ENCODE measurements at regions not wholly inside any gene's neighbourhood (a gene's known extent, or its start where the extent isn't known, plus 50 kb on each side); places are given as distances from the start of the nearest gene placed in this dataset.
"Not testable (repeated sequence)": the region's sequence is repeated elsewhere in the genome, so short reads cannot be mapped to it uniquely, and the experiment has no call there.

DNA sequence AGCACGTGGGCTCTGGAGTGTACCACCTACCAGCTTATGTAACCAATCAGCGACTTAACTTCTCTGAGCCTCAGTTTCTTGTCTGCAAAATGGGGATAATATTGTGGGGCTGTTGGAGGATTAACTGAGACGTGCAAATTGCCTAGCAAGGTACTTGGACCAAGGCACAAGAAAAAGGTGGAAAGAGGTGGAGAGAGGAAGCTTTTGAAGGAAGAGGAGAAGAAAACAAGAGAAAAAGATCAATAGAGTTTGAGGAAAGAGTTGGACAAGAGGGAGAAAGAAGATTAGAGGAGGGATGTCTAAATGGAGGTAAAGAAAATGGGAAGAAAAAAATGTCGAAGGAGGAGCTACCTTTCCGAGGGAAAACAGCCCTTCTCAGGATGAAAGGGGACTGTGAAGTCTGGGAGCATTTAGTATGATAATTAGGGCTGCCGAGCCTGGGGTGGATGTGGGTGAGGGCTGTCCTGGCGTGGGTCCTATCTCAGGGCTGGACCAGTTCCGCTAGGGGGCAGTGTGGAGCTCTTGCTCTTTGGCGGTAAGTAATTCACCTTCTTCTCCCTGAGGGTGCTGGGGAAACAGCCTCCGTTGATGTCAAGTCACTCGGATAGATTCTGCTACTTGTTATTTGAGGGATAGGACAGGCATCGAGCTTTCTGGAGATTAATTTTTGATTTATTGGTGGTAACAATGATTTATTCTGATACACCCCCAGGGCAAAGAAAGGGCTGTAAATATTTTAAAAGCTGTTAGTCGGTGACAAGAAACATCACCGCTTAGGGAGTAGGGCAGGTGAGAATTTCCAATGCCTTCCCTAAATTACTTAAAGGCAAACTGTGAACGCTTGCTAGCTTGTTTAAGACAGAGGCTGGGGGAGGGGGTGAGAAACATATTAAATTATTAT lies 79.0 kb upstream of the NFASC start:
- peak; percentile 80 for DNase-seq
- Mint-ChIP-seq H3K27me3 (peaks cover 32% of the 10 kb centered on the region), H3K4me3 (no peak overlapping the region), H3K9me3 (no peaks in the 10 kb centered on the region), H3K27ac (no peak overlapping the region), H3K36me3 (ENCODE audit: low read depth) (no peaks in the 10 kb centered on the region), H3K4me1 (no peaks in the 10 kb centered on the region)
- ChIA-PET CTCF (interaction anchor here (0.7 to 5.0 kb wide), 30 partner anchors 8 to 298 kb away, joined by 3 to 100 read pairs (median 4); no protein-coding TSS in a partner anchor), POLR2A (interaction anchor here (1.1 kb wide), 1 partner anchor 16 kb away, joined by 3 read pairs; no protein-coding TSS in a partner anchor)

DNA sequence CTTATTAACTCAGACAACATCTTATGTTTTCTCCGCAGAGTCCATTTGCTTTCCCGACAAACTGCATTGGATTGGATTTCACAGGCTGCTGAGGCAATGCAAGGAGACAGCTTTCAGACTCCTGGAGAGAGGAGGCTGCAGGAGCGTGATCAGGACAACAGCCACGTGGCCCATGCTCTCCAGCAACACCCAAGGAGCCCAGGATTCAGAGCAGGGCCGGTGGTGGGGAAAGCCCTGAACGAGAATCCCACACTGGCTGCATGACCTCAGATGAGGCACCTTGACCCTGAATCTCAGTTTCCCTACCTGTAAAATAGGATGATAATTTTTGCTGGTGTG lies 78.3 kb upstream of the NFASC start:
- no peaks in the 10 kb centered on the region for H3K9me3 Mint-ChIP-seq
- no peak for DNase-seq
- no peak overlapping the region for H3K27ac Mint-ChIP-seq
- H3K4me1 Mint-ChIP-seq: no peaks in the 10 kb centered on the region
- peaks cover 28% of the 10 kb centered on the region for H3K27me3 Mint-ChIP-seq
- CTCF ChIA-PET: interaction anchor here (0.7 to 5.0 kb wide), 27 partner anchors 8 to 299 kb away, joined by 3 to 100 read pairs (median 4); no protein-coding TSS in a partner anchor
- no peaks in the 10 kb centered on the region for H3K36me3 Mint-ChIP-seq (ENCODE audit: low read depth)
- H3K4me3 Mint-ChIP-seq: no peak overlapping the region
- POLR2A ChIA-PET: interaction anchor here (1.1 kb wide), 1 partner anchor 15 kb away, joined by 3 read pairs; no protein-coding TSS in a partner anchor

DNA sequence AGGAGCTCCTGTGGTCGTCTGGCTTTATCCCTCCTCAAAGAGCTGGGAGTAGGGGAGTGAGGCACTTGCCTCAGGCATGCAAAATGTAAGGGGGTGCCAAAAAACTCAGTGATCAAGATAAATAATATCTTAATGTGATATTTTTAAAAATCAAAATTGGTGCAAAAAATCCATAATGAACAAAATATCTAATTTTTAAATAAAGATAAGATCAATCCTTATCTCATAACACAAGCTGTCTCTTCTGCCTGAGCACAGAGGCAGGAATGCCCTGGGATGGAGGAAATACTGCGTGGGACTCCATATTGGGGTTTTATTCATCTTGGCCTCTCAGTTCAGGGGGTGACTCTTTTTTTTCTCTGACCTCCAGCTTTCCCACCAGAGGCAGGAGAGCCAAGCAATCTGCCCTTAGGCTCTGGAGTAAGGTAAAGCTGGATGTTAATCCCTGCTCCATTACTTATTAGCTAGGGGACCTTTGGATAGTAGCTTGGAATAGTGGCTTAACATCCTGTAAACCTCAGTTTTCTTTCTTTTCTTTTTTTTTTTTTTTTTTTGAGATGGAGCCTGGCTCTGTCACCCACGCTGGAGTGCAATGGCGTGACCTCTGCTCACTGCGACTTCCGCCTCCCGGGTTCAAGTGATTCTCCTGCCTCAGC lies 77.3 kb upstream of the NFASC start:
- Mint-ChIP-seq H3K27me3 (peaks cover 24% of the 10 kb centered on the region), H3K4me3 (no peak overlapping the region), H3K36me3 (ENCODE audit: low read depth) (no peaks in the 10 kb centered on the region), H3K27ac (no peak overlapping the region), H3K4me1 (no peaks in the 10 kb centered on the region), H3K9me3 (no peaks in the 10 kb centered on the region)
- ChIA-PET POLR2A (no interaction called here), CTCF (interaction anchor here (2.8 to 5.0 kb wide), 3 partner anchors 10 to 228 kb away, joined by 13 to 100 read pairs (median 27); no protein-coding TSS in a partner anchor)
- DNase-seq: no peak

DNA sequence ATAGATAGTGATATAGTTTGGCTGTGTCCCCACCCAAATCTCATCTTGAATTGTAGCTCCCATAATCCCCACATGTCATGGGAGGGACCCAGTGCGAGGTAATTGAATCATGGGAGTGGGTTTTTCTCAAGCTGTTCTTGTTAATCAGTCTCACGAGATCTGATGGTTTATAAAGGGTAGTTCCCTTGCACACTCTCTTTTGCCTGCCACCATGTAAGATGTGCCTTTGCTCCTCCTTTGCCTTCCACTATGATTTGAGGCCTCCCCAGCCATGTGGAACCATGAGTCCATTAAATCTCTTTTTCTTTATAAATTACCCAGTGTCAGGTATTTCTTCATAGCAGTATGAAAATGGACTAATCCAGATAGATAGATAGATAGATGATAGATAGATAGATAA lies 73.8 kb upstream of the NFASC start:
- CTCF ChIA-PET: interaction anchor here (1.7 kb wide), 1 partner anchor 10 kb away, joined by 12 read pairs; no protein-coding TSS in a partner anchor
- POLR2A ChIA-PET, H3K4me3 Mint-ChIP-seq: not testable (repeated sequence)

DNA sequence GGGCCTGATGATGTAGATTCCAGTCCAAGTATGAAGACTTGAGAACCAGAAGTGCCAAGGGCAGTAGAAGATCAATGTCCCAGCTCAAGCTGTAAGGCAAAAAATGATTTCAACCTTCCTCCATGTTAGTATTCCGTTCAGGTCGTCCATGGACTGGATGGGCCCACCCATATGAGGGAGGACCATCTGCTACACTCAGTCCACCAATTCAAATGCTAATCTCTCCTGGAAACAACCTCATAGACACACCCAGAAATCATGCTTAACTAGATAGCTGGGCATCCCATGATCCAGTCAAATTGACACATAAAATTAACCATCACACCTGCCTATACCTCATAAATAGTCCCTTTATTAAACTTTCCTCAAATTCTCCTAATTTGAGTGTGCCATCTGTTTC lies 73.3 kb upstream of the NFASC start:
- no peak for DNase-seq
- Mint-ChIP-seq H3K4me1 (no peaks in the 10 kb centered on the region), H3K36me3 (ENCODE audit: low read depth) (no peaks in the 10 kb centered on the region), H3K9me3 (no peaks in the 10 kb centered on the region), H3K27me3 (peaks cover 5% of the 10 kb centered on the region), H3K4me3 (no peak overlapping the region), H3K27ac (no peak overlapping the region)
- ChIA-PET CTCF (interaction anchor here (0.6 to 1.7 kb wide), 2 partner anchors 10 to 123 kb away, joined by 5 to 12 read pairs; no protein-coding TSS in a partner anchor), POLR2A (no interaction called here)

More for the DNA sequence above, 73.8 kb upstream of the NFASC start:
- not testable (repeated sequence) for H3K4me1 Mint-ChIP-seq; H3K36me3 Mint-ChIP-seq (ENCODE audit: low read depth); DNase-seq; H3K27me3 Mint-ChIP-seq; H3K27ac Mint-ChIP-seq; H3K9me3 Mint-ChIP-seq

DNA sequence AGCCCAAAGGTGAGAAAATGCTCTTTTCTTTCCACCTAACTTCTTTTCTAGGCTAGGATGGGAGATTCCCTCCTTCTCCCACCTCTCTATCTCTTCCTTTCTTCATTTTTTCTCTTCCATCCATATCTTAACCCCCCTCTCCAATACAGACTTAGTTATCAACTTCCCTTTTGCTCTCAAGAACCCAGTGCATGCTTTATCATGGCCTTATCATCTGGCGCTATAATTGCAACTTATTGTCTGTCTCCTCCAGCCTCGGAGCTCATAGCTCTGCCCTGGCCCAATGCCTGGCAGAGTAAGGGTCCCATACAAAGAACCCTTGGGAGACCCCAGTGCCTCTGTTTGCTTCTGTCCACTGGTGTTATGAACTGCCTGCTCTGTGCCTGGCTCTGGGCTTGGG lies 71.0 kb upstream of the NFASC start:
- no peak overlapping the region for H3K4me3 Mint-ChIP-seq
- CTCF ChIA-PET: interaction anchor here (1.3 kb wide), 1 partner anchor 234 kb away, joined by 4 read pairs; no protein-coding TSS in a partner anchor

DNA sequence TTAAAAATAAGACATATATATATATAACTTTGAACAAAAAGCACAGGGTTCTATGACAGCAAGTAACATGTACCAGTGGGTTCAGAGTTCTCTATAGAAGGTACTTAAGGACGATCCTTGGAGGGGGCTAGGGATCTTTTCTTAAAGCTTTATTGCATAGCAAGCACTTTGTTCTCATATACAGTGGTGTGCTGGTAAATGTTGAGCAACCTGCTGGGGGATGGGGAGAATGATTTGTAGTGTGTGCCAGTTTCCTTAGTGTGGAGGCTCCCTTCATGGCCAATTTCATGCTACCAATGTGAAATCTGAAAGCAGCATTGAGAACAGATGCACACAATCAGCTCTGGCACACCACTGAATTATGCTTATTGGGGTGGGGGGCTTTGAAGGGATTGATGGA lies 69.5 kb upstream of the NFASC start:
- peaks cover 4% of the 10 kb centered on the region for H3K4me1 Mint-ChIP-seq
- no peak overlapping the region for H3K27ac Mint-ChIP-seq
- no peak overlapping the region for H3K4me3 Mint-ChIP-seq
- H3K9me3 Mint-ChIP-seq: no peaks in the 10 kb centered on the region
- DNase-seq: no peak
- H3K27me3 Mint-ChIP-seq: peaks cover 2% of the 10 kb centered on the region
- ChIA-PET CTCF (interaction anchor here (1.0 kb wide), 1 partner anchor 9 kb away, joined by 4 read pairs; no protein-coding TSS in a partner anchor), POLR2A (no interaction called here)
- H3K36me3 Mint-ChIP-seq (ENCODE audit: low read depth): no peaks in the 10 kb centered on the region

More for the DNA sequence above, 71.0 kb upstream of the NFASC start:
- Mint-ChIP-seq H3K27ac (no peak overlapping the region), H3K9me3 (no peaks in the 10 kb centered on the region), H3K27me3 (peaks cover 4% of the 10 kb centered on the region), H3K36me3 (ENCODE audit: low read depth) (no peaks in the 10 kb centered on the region), H3K4me1 (peaks cover 2% of the 10 kb centered on the region)
- POLR2A ChIA-PET: no interaction called here
- no peak for DNase-seq

DNA sequence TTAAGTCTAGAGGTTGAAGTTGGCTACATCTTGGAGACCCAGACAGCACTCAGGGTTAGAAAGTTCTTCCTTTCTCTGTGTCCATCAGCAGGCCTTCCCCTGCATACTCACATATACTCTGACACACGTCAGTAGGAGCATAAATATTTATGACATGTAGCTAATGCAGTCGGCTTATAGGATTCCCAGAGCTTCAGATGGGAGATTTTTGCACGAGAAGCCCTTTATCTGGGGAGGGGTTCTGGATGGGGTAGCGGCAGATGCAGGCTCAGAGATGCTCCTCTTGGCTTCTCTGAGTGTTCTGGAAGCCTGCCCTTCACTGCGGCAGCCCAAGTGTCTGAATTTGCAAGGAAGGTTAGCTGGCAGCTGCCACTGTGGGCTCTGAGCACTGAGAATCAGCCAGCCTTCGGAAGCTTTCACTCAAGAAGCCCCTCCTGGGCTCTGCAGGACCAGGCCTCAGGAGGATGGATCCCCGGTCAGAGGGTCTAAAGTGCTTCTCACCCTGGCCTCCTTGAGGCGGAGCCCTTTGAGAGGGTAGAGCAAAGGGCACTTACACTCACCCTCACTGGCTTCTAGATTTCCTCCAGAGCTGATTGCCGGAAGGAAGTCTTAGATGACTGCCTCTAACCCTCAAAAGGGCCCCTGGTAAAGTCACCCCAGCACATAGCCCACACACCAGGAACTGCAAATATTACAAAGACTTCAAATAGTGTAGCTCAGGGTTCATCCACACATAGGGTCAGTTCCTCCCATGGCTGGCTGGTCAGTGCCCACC lies 68.1 kb upstream of the NFASC start:
- DNase-seq: no peak
- POLR2A ChIA-PET: no interaction called here

DNA sequence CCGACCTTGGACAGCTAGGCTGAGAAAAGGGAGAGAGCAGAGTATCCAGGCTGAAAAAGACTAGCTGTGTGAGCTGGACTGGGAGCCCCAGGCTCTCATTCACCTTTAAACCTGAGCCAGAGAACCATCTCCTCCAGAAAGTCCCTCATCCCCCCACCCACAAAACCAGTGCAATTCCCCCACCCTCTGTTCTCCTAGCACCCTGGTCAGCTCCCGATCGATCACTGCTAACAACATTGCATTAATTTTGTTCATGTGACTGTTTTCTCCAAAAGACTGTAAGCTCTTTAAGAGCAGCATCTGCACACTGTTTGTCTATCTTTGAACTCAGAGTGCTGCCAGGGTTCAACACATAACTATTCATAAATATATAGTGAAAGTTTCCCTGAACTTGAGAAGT lies 67.1 kb upstream of the NFASC start:
- Mint-ChIP-seq H3K9me3 (no peaks in the 10 kb centered on the region), H3K27me3 (peaks cover 2% of the 10 kb centered on the region), H3K4me3 (no peak overlapping the region), H3K27ac (no peak overlapping the region), H3K4me1 (peaks cover 16% of the 10 kb centered on the region), H3K36me3 (ENCODE audit: low read depth) (no peaks in the 10 kb centered on the region)
- POLR2A ChIA-PET: no interaction called here
- CTCF ChIA-PET: interaction anchor here (1.0 to 3.0 kb wide), 3 partner anchors 11 to 238 kb away, joined by 3 to 27 read pairs (median 9); no protein-coding TSS in a partner anchor
- DNase-seq: no peak

More for the DNA sequence above, 68.1 kb upstream of the NFASC start:
- Mint-ChIP-seq H3K4me1 (peaks cover 16% of the 10 kb centered on the region), H3K27me3 (peaks cover 2% of the 10 kb centered on the region), H3K36me3 (ENCODE audit: low read depth) (no peaks in the 10 kb centered on the region), H3K9me3 (no peaks in the 10 kb centered on the region), H3K27ac (no peak overlapping the region), H3K4me3 (no peak overlapping the region)
- CTCF ChIA-PET: interaction anchor here (2.2 to 3.0 kb wide), 2 partner anchors 10 to 237 kb away, joined by 9 to 27 read pairs; no protein-coding TSS in a partner anchor

DNA sequence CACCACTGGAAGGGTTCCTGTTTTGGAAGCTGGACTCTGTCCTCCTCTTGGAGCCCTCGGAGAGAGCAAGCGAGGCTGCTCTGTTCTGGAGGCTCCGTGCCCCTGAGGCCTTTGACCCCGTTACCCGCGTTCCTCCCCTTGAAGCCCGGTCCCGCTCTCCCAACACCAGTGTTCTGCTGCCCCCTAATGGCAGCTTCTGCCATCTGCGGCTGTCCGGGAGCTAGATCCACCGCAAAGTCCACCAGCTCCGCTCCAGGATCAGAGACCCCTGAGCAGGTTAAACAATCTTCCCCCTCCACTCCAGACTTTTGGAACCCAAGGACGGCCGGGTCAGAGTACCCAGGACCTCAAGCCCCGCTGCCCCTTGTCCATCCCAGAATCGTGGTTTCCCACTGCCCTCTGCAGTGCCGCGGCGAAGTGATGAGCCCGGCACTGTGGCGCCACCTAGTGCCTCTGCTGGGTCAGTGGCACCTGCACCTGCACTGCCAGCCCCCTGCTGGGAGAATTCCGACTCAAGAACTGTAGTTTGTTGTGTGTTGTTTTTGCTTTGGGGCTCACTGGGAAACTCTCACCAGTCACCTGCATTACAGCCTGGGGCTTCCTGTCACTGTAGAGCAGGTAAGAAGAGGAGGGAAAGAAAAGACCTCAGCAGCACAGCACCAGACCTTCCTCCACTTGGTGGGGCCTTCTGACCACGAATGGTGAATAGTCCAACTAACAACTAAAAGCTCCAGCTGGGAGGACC lies 63.5 kb upstream of the NFASC start:
- peaks cover 16% of the 10 kb centered on the region for H3K4me1 Mint-ChIP-seq
- H3K9me3 Mint-ChIP-seq: no peaks in the 10 kb centered on the region
- H3K4me3 Mint-ChIP-seq: peak overlapping the region; percentile 82
- H3K36me3 Mint-ChIP-seq (ENCODE audit: low read depth): no peaks in the 10 kb centered on the region
- peak; percentile 85 for DNase-seq
- CTCF ChIA-PET: interaction anchor here (0.6 to 5.0 kb wide), 109 partner anchors 8 to 686 kb away, joined by 3 to 144 read pairs (median 4); partner anchors contain the start of genes MDM4 and PIK3C2B
- POLR2A ChIA-PET: interaction anchor here (0.8 to 1.5 kb wide), 5 partner anchors 15 to 292 kb away, joined by 3 to 11 read pairs (median 3); no protein-coding TSS in a partner anchor
- peaks cover 9% of the 10 kb centered on the region for H3K27me3 Mint-ChIP-seq
- peak overlapping the region; percentile 53 for H3K27ac Mint-ChIP-seq

DNA sequence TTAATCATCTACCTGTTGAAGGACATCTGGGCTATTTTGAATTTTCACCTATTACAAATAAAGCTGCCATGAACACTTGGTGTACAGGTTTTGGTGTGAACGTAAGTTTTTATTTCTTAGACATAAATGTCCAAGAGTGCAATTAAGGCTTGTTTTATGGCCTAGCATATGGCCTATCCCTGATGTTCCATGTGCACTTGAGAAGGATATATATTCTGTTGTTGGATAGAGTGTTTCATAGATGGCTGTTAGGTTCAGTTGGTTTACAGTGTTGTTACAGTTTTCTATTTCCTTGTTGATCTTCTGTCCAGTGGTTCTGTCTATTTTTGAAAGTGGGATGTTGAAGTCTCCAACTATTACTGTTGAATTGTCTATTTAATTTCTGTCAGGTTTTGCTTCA lies 61.2 kb upstream of the NFASC start:
- ChIA-PET CTCF (interaction anchor here (0.6 kb wide), 1 partner anchor 46 kb away, joined by 3 read pairs; no protein-coding TSS in a partner anchor), POLR2A (no interaction called here)
- H3K4me1 Mint-ChIP-seq: peaks cover 14% of the 10 kb centered on the region
- no peaks in the 10 kb centered on the region for H3K9me3 Mint-ChIP-seq
- H3K27me3 Mint-ChIP-seq: peaks cover 11% of the 10 kb centered on the region
- no peak overlapping the region for H3K4me3 Mint-ChIP-seq
- H3K36me3 Mint-ChIP-seq (ENCODE audit: low read depth): no peaks in the 10 kb centered on the region
- no peak for DNase-seq
- H3K27ac Mint-ChIP-seq: no peak overlapping the region

DNA sequence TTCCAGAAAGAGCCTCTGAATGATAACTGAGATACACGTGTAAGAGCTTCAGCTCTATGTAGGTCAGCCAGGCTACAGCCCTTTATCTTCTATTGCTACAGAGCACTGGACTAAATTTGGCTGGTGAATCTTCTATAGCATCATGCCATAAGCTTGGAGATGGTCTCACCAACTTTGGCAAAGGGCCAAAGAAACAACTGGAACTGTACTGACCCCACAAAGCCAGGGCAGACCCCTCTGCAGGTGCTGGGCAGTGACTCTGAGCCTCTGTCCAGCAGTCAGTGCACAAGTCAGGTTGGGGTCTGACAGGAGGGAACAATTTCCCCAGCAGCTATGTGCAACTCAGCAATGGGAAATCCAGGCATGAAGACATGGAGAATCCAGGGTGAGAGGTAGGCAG lies 57.8 kb upstream of the NFASC start:
- no peak for DNase-seq
- CTCF ChIA-PET: interaction anchor here (2.4 kb wide), 1 partner anchor 21 kb away, joined by 12 read pairs; no protein-coding TSS in a partner anchor
- Mint-ChIP-seq H3K4me3 (no peak overlapping the region), H3K27ac (no peak overlapping the region), H3K27me3 (peaks cover 27% of the 10 kb centered on the region), H3K9me3 (no peaks in the 10 kb centered on the region), H3K36me3 (ENCODE audit: low read depth) (no peaks in the 10 kb centered on the region), H3K4me1 (no peaks in the 10 kb centered on the region)
- POLR2A ChIA-PET: no interaction called here

Data from activated CD4-positive, alpha-beta memory T cell treated with anti-CD3 and anti-CD28 coated beads, Interleukin-2, amount 10 ng/mL, durations not matched to agents 7 days and 5 days (primary cell).